Right ventricle myocardium superior (tissue), 1 donor: ENCODE measurements at regions not wholly inside any gene's neighbourhood (a gene's known extent, or its start where the extent isn't known, plus 50 kb on each side); places are given as distances from the start of the nearest gene placed in this dataset.

ENCODE experiments used
- ATAC-seq: fragments of 200-7000 bp; cut with Tn5 transposase; one replicate; pipeline ENCODE4 v1.9.1; 2020; ENCODE audit warnings: mild to moderate bottlenecking; ENCODE audit not compliant: poor library complexity
- DNase-seq: peaks from one replicate; pipeline ENCODE4 v3.0.0-alpha.2; 2020
- intact Hi-C: fragments of 100-400 bp; cut with DNase I; formaldehyde crosslinking; loops from one replicate; pipeline ENCODE4 v1.11.2; 2022
- donor health status: DM: no; HTN: yes; CAD: no; lungs with severe emphysema.

DNA sequence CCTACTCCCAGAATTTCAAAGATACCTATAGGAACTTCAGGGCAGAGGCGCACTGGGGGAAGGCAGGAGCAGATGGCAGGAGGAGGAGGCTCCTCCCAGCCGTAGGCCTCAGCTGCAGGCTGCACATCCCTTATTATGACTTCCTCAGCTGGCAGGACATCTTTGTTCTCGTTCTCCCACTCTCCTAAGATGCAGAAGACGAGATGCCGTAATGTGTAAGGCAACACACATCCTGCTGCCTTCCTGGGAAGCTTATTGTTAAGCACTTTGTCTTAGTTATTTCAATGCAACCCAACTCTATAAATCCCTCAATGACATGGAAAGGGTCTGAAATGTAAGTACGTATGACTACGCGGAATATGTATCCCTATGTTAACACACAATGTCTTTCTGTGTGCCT is 599.8 kb upstream of the MGMT start:
- no peak for ATAC-seq
- no peak for DNase-seq
- intact Hi-C loops = no loop called here

- ATAC-seq (no peak), DNase-seq (no peak)
- intact Hi-C loops = no loop called here
Observed at GRCh38 chr10:128867819-128868218, 599.2 kb upstream of the MGMT start.

DNA sequence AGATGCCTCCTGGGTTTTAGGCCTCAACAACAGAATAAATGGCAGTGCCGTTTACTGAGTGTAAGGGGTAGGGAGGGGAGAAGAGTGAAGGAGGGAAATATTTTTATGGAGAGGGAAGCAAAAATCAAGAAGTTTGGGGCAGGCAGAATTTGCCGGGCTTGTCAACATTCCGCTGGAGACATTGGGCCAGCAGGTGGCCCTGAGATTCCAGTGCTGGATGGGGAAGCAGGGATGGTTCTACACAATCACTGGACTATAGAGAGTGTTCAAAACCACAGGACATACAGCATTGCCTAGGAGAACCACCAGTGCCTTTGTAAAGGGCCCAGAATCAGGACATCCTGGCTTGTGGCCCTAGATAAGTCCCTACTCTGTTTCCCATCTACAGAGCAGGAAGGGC is 598.6 kb upstream of the MGMT start:
- ATAC-seq = no peak
- intact Hi-C loops = no loop called here
- DNase-seq = no peak

DNA sequence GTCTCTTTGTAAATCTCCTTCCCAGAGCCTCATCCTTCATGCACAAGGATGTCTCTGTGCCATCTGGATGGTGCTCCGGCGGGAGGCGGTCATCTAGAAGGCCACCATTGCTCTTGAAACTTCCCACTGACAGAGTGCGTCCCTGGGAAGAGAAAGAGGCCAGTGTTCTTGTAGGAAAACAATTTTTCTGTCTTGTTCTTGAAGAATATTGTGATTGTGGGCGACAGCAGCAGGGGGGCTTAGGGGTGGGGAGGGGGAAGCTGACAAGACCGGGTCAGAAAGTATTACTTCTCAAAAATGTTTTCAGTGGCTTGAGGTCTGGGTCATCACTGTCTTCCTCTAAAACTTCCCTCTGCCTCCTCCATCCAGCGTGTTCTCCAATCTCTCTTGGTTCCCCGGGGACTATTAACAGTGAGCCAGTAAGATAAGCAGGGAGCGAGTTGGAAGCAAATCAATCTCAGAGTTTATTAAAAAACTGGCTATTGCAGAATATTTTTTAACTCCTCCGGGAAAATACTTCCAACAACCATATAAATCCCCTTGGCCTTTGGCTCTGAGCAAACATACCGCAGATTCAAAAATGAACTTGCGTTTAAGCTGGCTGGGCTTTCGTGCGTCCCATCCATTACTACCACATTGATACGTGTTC is 597.8 kb upstream of the MGMT start:
- no peak for DNase-seq
- ATAC-seq = peak; percentile 76
- intact Hi-C loops = no loop called here

DNA sequence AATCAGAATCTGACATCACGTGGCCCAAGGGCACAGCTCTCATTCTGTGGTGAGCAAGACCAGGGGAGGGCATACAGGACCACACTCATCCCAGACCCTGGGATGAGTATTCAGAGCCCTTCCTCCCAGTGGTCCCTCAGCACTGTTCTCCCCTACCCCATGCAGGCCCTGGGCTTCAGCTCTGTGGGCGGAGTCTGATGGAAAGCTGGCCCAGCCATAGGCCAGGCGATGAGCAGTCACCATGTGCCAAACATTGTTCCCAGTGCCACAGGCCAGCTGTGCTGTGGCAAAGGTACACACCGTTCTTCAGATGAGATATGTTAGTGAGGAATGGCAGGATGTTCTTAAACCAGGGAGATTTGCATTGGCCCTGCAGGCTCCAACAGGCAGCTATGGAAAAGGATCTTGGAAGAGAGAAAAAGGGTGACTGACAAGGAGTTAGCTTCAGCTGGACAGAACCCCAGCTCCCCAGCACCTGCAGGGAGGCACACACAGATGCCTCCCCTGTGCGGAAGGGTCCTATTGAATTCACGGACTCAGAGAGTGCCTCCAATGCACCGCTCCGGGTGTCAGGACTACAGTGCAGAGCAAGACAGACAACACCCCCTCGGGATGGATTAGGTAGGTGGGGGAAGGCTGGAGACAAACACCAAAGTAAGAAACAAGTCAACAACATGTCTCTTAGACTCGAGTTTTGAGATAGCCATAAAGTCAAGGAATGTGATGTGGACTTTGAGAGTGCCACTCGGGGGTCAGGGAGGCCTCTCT is 596.0 kb upstream of the MGMT start:
- DNase-seq (peak; percentile 55), ATAC-seq (peak; percentile 80)
- intact Hi-C loops = no loop called here

DNA sequence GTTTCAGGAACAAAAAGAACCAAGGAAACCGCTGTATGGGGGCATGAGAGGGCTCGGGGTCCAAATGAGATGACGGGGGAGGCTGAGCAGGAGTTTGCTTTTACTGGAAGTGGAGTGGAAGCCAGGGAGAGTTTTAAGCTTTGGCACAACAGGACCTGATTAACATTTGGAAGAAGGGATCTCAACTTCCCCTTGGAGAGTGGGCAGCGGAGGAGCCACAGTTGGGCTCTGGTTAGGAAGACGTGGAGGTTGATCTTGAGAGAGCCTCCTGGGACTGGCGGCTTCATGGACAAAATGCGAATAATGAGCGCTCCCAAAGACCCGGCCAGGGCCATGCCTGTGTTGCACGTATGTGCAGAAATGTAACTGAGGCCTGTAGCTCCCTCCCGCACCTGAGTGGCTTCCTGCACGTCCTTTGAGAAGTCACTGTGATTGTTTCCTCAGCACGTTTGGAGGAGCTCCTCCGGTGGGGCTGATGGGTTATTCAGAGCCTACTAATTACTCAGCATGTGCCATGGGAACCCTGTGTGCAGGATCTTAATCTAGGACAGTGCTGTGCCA is 595.3 kb upstream of the MGMT start:
- ATAC-seq = no peak
- no peak for DNase-seq
- intact Hi-C loops = no loop called here

DNA sequence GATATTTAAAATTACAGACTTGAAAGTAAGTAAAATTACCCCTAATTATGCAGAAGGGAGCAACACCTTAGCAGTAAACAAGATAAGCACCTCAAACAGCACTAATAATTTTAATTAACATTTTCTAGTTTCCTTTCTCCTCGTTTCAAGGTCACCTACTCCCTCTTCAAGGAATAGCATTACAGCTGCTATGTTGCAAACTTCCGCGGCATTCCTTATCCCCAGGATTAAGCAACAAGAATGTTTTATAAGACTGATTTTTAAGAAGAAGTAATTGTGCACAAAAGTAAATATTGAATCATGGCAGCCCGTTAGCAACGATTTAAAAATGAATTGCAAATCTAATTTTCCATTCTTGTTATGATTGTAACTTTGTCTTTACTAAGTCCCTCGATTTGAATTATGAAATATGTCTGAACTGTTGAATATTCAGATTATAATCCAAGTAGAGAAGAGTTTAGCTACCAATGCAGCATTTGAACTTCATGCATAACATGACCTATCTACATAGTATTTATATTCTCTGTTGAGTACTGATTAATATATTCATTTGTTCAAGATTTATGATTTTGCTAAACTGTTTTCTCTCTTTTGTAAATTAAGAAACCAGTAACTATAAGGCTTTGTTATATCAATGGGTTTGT is 593.5 kb upstream of the MGMT start:
- intact Hi-C loops = no loop called here
- DNase-seq (no peak), ATAC-seq (no peak)

- no peak for ATAC-seq
- intact Hi-C loops = no loop called here
- no peak for DNase-seq
Observed at GRCh38 chr10:128874331-128874730, 592.7 kb upstream of the MGMT start.

DNA sequence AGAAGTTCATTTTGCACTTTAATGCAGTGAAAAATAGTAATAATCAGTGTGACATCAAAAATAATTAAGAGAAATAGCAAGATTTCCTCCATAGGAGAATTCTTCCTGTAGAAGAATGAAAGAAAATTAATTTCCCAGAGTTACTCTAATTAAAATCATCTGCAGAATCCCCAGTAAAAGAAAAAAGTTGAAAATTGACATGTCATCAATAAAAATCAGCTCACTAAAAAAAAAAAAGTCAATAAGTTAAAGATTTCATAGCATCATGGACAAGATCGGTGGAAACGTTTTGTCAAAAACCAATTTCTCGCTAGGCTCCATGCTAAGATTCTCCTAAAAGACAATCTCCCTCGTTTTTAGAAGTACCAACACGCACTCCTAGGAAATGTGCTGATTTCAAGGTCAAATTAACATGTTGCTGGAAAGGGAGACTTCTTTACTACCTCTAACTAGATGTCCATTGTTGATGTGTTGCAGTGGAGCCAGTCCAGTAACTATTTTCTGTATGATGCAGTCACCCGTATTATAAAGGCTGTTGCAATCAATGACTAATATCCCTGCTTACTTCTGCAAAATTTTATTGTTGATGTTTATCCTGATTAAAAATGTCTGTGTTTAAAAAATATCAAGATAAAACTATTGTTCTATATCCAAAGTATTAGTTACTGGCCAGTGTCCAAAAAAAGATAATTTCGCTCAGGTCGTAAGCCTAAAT is 591.9 kb upstream of the MGMT start:
- ATAC-seq (no peak), DNase-seq (no peak)
- intact Hi-C loops = no loop called here

GRCh38 chr10:128875956-128876736 is 590.9 kb upstream of the MGMT start:
- DNase-seq (peak; percentile 58), ATAC-seq (peak; percentile 80)
- intact Hi-C loops = no loop called here

- no peak for ATAC-seq
- DNase-seq = no peak
- intact Hi-C loops = no loop called here
Observed at GRCh38 chr10:128877141-128877540, 589.9 kb upstream of the MGMT start.

DNA sequence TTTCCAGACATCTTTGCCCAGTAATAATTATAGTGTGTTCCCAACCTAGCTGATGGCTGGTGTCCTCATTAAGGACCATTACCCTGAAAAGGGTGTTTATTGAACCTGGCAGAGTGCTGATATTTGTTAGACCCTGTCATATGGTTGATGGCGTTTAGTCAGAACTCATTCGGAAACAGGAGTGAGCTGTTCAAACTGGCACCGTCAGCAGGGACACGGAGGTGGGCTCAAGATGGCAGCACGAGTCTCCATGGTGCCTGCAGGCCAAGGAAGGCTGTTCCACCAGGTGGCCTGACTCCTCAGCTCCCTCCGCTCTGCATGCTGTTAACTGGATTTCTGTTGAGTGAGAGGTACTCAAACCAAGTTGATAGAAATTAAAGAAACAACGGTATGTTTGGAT is 589.1 kb upstream of the MGMT start:
- no peak for DNase-seq
- intact Hi-C loops = no loop called here
- no peak for ATAC-seq

DNA sequence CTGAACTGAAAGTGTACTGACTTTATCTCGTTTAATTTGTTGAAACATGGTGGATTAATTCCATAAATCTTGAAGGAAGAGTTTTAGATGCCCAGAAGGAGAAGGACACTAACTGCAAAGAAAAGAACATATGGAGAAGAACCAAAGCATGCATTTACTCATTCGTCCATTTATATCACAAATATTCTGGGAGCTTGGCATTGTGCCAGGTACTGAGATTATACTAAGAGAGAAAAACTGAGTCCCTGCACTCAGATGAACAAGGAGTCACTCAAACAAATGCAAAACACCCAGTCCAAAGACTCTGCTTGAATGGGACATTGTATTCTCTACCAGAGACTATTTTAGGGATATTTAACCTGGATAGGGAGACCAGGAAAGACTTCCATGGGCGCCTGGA is 588.0 kb upstream of the MGMT start:
- intact Hi-C loops = no loop called here
- no peak for ATAC-seq

GRCh38 chr10:128879441-128880140 is 587.5 kb upstream of the MGMT start:
- intact Hi-C loops = no loop called here
- ATAC-seq = no peak

More for the DNA sequence above, 588.0 kb upstream of the MGMT start:
- DNase-seq = no peak

GRCh38 chr10:128880159-128880725 is 586.8 kb upstream of the MGMT start:
- DNase-seq = no peak

More at GRCh38 chr10:128879441-128880140, 587.5 kb upstream of the MGMT start:
- no peak for DNase-seq

DNA sequence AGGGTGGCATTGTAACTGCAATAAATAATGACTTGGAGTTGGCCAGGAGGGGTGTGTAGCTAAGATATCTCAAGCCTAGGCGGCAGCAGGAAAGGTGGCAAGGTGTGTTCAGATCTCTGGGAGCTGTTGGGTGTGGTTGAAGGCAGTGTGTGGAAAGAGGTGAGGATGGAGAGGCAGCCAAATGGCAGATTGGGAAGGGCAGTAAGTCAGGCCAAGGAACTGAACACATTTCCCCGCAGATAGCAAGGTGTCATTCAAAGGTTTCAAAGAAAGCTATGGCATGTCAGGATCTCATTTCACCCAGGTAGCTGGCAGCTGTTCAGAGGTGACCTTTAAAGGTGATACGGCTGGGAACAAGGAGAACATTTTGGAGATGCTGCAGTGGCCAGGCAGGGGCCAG is 586.0 kb upstream of the MGMT start:
- intact Hi-C loops = no loop called here
- DNase-seq (no peak), ATAC-seq (no peak)

More at GRCh38 chr10:128880159-128880725, 586.8 kb upstream of the MGMT start:
- intact Hi-C loops = no loop called here
- ATAC-seq = no peak

DNA sequence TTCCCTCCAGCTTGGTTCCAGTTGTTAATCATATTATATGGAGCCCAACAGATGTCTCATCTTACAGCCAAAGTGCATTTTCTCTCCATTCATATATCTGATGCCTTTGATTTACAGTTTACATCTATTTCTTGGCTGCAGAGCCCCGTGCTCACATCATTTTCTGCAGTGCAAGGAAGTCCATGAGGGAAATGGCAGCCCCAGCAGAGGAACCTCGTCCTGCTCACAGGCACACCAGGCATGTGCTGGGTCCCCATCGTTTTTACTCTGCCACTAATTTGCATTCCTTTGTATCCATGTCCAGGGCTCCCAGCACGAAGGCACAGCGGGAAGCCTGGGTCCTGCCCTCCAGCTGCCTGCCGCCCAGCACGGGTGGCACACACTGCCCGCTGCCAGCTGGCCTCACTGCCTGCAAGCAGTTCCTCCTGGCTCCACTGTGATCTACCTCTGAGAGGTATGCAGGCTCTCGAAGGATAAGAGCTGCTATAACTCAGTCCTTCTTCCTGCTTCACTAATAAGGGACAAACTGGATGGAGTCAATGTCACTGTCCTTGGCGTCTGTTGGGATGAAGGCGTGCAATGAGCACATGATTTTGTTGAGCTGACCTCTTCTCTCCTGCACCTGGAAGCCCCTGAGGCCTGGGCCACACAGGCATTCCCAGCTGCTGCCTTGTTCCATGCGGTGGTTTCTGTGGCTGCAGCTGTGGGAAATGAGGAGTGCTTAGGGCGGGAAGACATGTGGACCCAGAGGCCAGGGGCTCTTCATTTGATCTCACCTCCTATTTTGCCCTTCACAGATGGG is 583.6 kb upstream of the MGMT start:
- DNase-seq (no peak), ATAC-seq (no peak)
- intact Hi-C loops = no loop called here
